GM21717 (cell line): ENCODE measurements at regions not wholly inside any gene's neighbourhood (a gene's known extent, or its start where the extent isn't known, plus 50 kb on each side); places are given as distances from the start of the nearest gene placed in this dataset.
"Not testable (repeated sequence)": the region's sequence is repeated elsewhere in the genome, so short reads cannot be mapped to it uniquely, and the experiment has no call there.

Experiments
- ATAC-seq: cut with Tn5 transposase; IDR thresholded peaks from one replicate; pipeline ENCODE4 v1.9.1; 2021; ENCODE audit warnings: mild to moderate bottlenecking, moderate library complexity; ENCODE audit not compliant: unreplicated experiment

DNA sequence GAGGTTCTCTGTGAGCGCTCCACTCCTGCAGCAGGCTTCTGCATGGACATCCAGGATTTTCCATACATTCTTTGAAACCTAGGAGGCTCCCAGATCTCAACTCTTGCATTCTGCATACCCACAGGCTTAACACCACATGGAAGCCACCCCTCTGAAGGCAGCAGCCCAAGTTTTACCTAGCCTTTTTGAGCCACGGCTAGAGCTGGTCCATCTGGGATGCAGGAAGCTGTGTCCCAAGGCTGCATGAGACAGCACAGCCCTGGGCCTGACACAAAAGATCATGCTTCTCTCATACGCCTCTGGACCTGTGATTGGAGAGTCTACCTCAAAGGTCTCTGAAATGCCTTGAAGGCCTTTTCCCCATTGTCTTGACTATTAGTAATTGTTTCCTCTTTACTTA, 53.6 kb upstream of the RPRM start:
- no peak for ATAC-seq

GRCh38 chr2:153533803-153534202, 55.2 kb upstream of the RPRM start:
- ATAC-seq = not testable (repeated sequence)

DNA sequence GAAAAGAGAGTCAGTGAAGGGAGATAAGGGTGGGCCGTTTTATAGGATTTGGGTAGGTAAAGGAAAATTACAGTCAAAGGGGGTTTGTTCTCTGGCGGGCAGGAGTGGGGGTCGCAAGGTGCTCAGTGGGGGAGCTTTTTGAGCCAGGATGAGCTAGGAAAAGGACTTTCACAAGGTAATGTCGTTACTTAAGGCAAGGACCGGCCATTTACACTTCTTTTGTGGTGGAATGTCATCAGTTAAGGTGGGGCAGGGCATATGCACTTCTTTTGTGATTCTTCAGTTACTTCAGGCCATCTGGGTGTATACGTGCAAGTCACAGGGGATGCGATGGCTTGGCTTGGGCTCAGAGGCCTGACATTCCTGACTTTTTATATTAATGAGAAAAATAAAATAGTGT, 56.0 kb upstream of the RPRM start:
- ATAC-seq = not testable (repeated sequence)

GRCh38 chr2:153536115-153536514, 57.6 kb upstream of the RPRM start:
- ATAC-seq = no peak

DNA sequence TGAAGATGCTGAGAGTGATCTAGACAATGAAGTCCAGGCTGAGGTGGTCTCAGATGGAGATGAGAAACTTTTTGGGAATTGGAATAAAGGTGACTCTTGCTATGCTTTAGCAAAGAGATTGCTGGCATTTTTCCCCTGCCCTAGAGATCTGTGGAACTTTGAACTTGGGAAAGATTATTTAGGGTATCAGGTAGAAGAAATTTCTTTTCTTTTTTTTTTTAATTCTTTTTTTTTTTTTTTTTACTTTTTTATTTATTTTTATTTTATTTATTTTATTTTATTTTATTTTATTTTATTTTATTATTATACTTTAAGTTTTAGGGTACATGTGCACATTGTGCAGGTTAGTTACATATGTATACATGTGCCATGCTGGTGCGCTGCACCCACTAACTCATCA, 59.5 kb upstream of the RPRM start:
- not testable (repeated sequence) for ATAC-seq

GRCh38 chr2:153543635-153544071, 65.1 kb upstream of the RPRM start:
- peak; percentile 88 for ATAC-seq

DNA sequence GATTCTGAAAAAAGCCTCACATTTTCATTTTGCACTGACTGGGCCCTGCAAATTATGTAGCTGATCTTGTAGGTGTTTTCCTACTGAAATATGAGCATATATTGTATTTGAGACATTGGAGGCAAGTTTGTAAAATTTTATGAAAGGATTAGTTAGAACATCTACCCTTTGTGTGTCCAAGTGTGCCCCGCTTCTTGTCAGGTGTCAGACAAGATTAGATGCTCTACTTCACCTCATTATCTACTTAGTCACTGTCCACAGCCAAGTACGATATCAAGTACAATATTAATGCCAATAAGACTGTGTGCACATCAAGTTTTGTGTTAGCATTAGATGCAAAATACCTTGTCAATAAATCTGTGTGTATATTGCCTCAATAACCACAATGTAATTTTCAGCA, 67.8 kb upstream of the RPRM start:
- no peak for ATAC-seq

GRCh38 chr2:153548536-153548935, 70.0 kb upstream of the RPRM start:
- ATAC-seq = no peak

DNA sequence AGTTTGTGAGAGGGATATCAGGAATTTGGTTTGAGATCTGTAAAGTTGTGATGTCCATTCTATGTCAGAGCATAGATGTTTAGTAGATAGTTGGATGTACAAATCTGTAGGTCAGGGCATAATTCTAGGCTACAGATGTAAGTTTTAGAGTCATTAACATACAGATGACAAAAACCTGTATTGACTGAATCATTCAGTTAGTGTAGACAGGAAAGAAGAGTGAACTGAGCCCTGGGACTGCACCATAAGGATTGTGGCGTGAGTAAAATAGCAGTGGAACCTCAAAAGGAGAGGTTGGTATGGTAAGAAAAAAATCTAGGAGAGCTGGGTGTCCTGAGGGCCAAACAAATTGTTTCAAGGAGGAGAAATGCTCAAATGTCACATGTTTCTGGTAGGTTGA, 73.1 kb upstream of the RPRM start:
- ATAC-seq = no peak

GRCh38 chr2:153557211-153557610, 78.6 kb upstream of the RPRM start:
- ATAC-seq = no peak

- ATAC-seq = no peak
Measured at GRCh38 chr2:153557714-153558113, 79.2 kb upstream of the RPRM start.

- ATAC-seq = no peak
Measured at GRCh38 chr2:153558247-153558646, 79.7 kb upstream of the RPRM start.

DNA sequence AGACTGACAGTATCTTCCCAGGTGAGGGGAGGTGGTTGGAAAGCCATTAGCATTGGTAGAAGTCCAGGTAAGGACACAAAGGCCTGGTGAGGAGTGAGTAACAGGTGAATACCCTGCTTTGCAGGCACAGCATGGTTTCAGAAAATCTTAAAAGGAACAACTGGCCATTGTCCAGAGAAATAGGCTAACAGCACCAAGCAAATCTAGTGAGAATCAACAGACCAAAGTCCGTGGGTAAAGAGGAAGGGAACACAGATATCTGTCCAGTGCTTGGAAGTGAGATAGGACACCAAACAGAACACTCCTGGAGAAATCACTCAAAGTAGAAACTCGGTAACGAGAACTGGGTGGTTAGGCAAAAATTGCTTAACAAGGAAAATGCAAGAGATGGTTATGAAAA, 88.8 kb upstream of the RPRM start:
- ATAC-seq = no peak

GRCh38 chr2:153568105-153568504, 89.5 kb upstream of the RPRM start:
- ATAC-seq = no peak

- no peak for ATAC-seq
Measured at GRCh38 chr2:153575171-153575853, 96.8 kb upstream of the RPRM start.

DNA sequence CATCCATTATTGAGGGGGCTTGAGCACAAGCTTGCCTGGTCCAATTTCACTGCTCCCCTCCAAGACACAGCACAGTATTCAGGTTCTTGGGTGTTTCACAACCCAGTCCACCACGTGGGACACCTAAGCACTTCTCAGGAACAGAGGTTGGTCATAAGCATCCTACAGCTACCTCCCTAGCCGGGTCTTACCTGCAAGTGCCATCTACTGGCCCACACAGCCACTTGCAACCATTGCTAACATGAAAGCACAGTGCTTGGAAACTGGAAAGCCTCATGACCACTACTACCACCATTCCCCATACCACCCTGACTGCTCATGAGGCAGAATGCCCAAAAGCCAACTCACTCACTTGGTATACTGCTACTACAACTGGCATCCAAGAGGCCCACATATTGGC, 105.7 kb upstream of the RPRM start:
- ATAC-seq = no peak

GRCh38 chr2:153588408-153588807, 109.8 kb upstream of the RPRM start:
- no peak for ATAC-seq

- ATAC-seq = no peak
Measured at GRCh38 chr2:153589586-153589985, 111.0 kb upstream of the RPRM start.

GRCh38 chr2:153593086-153593485, 114.5 kb upstream of the RPRM start:
- ATAC-seq = not testable (repeated sequence)

GRCh38 chr2:153595939-153596338, 117.4 kb upstream of the RPRM start:
- no peak for ATAC-seq

GRCh38 chr2:153601812-153602211, 123.2 kb upstream of the RPRM start:
- ATAC-seq = no peak

- no peak for ATAC-seq
Measured at GRCh38 chr2:153604133-153604532, 125.6 kb upstream of the RPRM start.

DNA sequence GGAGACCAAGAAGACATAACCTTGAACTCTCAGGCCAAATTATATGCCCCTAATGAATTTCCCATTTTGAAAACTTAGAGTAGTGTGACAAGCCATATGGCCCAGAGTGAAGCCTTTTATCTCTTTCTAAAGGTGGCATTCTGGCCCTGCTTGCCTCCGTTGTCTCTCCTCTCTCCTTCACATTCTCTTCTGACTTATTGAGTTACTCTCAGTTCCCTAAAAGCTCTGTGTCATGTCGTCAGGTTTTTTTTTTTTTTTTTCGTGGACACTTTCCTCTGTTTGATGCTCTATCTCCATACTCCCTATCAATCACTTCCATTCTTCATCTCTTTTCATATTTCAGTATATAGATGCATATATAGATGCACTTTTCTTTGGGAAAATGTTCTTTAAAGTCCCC, 128.1 kb upstream of the RPRM start:
- ATAC-seq = no peak
